ENCODE measurements at regions not wholly inside any gene's neighbourhood (a gene's known extent, or its start where the extent isn't known, plus 50 kb on each side); places are given as distances from the start of the nearest gene placed in this dataset.

- DNase-seq: peak; percentile 36 to 43
- intact Hi-C loops (cut with DNase I): no loop called here
These were observed 150.5 kb upstream of the PRSS16 start for GRCh38 chr6:27096834-27097511.

GRCh38 chr6:27098956-27099355, 148.5 kb upstream of the PRSS16 start:
- no peaks in the 10 kb centered on the region for H3K36me3 ChIP-seq

More at GRCh38 chr6:27096834-27097511, 150.5 kb upstream of the PRSS16 start:
- TF ChIP-seq POLR2A (IDR thresholded peaks at IDR 0.05): no peak
- TF ChIP-seq, protein P1, sequence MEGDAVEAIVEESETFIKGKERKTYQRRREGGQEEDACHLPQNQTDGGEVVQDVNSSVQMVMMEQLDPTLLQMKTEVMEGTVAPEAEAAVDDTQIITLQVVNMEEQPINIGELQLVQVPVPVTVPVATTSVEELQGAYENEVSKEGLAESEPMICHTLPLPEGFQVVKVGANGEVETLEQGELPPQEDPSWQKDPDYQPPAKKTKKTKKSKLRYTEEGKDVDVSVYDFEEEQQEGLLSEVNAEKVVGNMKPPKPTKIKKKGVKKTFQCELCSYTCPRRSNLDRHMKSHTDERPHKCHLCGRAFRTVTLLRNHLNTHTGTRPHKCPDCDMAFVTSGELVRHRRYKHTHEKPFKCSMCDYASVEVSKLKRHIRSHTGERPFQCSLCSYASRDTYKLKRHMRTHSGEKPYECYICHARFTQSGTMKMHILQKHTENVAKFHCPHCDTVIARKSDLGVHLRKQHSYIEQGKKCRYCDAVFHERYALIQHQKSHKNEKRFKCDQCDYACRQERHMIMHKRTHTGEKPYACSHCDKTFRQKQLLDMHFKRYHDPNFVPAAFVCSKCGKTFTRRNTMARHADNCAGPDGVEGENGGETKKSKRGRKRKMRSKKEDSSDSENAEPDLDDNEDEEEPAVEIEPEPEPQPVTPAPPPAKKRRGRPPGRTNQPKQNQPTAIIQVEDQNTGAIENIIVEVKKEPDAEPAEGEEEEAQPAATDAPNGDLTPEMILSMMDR (IDR thresholded peaks at IDR 0.05): no peak
- Histone ChIP-seq H3K27ac (no peak overlapping the region), H3K4me3 (replicated peaks in 1 of 3) (peak overlapping the region in 2 of 3 donors; percentile 20 to 22), H3K27me3 (peaks cover 3% of the 10 kb centered on the region), H3K36me3 (no peaks in the 10 kb centered on the region), H3K4me1 (no peaks in the 10 kb centered on the region), H3K9me3 (no peaks in the 10 kb centered on the region)
- 4% methylated on average over 45 of the region's 45 CpGs for WGBS, 2 donors

DNA sequence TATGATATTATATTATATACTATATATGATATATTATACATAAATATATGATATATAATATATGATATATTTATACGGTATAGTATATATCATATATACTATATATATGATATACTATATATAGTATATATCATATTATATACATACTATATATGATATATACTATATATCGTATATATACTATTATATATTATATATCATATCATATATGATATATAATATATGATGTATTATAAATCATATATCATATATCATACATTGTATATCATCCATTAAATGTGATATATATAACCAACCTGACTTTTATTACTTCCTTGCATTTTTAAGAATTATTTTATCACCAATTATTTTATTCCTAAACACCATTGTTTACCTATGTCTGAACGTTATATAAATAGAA, 146.6 kb upstream of the PRSS16 start:
- H3K4me3 ChIP-seq (replicated peaks in 1 of 3): no peak overlapping the region
- no peak overlapping the region for H3K27ac ChIP-seq
- no peaks in the 10 kb centered on the region for H3K9me3 ChIP-seq
- intact Hi-C loops (cut with DNase I): no loop called here
- no peak for TF ChIP-seq POLR2A (IDR thresholded peaks at IDR 0.05)
- H3K4me1 ChIP-seq: no peaks in the 10 kb centered on the region
- H3K27me3 ChIP-seq: no peaks in the 10 kb centered on the region
- 83 to 88% methylated on average over 2 to 3 of the region's 3 CpGs for WGBS, 2 donors
- DNase-seq: no peak
- H3K36me3 ChIP-seq: no peaks in the 10 kb centered on the region

More at GRCh38 chr6:27098956-27099355, 148.5 kb upstream of the PRSS16 start:
- no peaks in the 10 kb centered on the region for H3K9me3 ChIP-seq
- H3K4me3 ChIP-seq (replicated peaks in 1 of 3): no peak overlapping the region
- WGBS, 2 donors: 96 to 97% methylated on average over 19 of the region's 19 CpGs
- no peak for DNase-seq
- H3K4me1 ChIP-seq: no peaks in the 10 kb centered on the region
- intact Hi-C loops (cut with DNase I): no loop called here
- no peaks in the 10 kb centered on the region for H3K27me3 ChIP-seq
- H3K27ac ChIP-seq: no peak overlapping the region
- TF ChIP-seq POLR2A (IDR thresholded peaks at IDR 0.05): no peak
- TF ChIP-seq, protein P1 (IDR thresholded peaks at IDR 0.05): no peak

- Histone ChIP-seq H3K27me3 (no peaks in the 10 kb centered on the region), H3K9me3 (no peaks in the 10 kb centered on the region), H3K4me1 (no peaks in the 10 kb centered on the region), H3K36me3 (no peaks in the 10 kb centered on the region), H3K27ac (no peak overlapping the region), H3K4me3 (replicated peaks in 1 of 3) (no peak overlapping the region)
- no peak for TF ChIP-seq POLR2A (IDR thresholded peaks at IDR 0.05)
- TF ChIP-seq, protein P1 (IDR thresholded peaks at IDR 0.05): no peak
- intact Hi-C loops (cut with DNase I): no loop called here
- DNase-seq: no peak
- 70 to 72% methylated on average over 3 of the region's 3 CpGs for WGBS, 2 donors
These were observed 145.7 kb upstream of the PRSS16 start for GRCh38 chr6:27101824-27102223.

GRCh38 chr6:27106382-27106781, 141.1 kb upstream of the PRSS16 start:
- 91% methylated on average over 3 of the region's 3 CpGs for WGBS, 2 donors
- intact Hi-C loops (cut with DNase I): no loop called here
- Histone ChIP-seq H3K27ac (no peak overlapping the region), H3K27me3 (no peaks in the 10 kb centered on the region), H3K36me3 (no peaks in the 10 kb centered on the region), H3K4me1 (no peaks in the 10 kb centered on the region), H3K9me3 (no peaks in the 10 kb centered on the region), H3K4me3 (replicated peaks in 1 of 3) (no peak overlapping the region)
- no peak for DNase-seq
- TF ChIP-seq, protein P1 (IDR thresholded peaks at IDR 0.05): no peak
- TF ChIP-seq POLR2A (IDR thresholded peaks at IDR 0.05): no peak

All from thyroid gland (tissue), 4 donors.